NCI-H1436 (cell line): ENCODE measurements at regions not wholly inside any gene's neighbourhood (a gene's known extent, or its start where the extent isn't known, plus 50 kb on each side); places are given as distances from the start of the nearest gene placed in this dataset.
"Not testable (repeated sequence)": the region's sequence is repeated elsewhere in the genome, so short reads cannot be mapped to it uniquely, and the experiment has no call there.

Experiments
- DNase-seq: peaks from one replicate; lab custom pipeline; 2025; lab: John Stamatoyannopoulos, UW

- DNase-seq, result no peak
Observed at GRCh38 chr1:73475316-73475870, 722.6 kb downstream of the LRRIQ3 start.

- DNase-seq, result no peak
Observed at GRCh38 chr1:73472810-73473209, 725.2 kb downstream of the LRRIQ3 start.

GRCh38 chr1:73467731-73468130, 730.2 kb downstream of the LRRIQ3 start:
- no peak for DNase-seq

- DNase-seq, result no peak
Observed at GRCh38 chr1:73463873-73464272, 734.1 kb downstream of the LRRIQ3 start.

- DNase-seq, result no peak
Observed at GRCh38 chr1:73452522-73452921, 745.5 kb downstream of the LRRIQ3 start.

DNA sequence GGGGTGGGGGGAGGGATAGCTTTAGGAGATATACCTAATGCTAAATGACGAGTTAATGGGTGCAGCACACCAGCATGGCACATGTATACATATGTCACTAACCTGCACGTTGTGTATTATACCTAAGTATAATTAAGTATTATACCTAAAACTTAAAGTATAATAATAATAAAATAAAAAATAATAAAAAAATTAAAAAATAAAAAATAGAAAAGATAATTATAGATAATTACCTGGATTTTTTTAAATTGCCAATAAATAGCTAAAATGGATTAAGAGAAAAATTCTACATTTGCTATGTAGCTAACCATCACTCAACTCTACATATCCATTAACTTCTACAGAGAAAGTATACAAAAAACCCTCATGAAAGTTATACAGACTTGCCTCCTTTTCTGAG, 747.3 kb downstream of the LRRIQ3 start:
- DNase-seq, result not testable (repeated sequence)

GRCh38 chr1:73411479-73411878, 786.5 kb downstream of the LRRIQ3 start:
- DNase-seq, result no peak

- no peak for DNase-seq
Observed at GRCh38 chr1:73401666-73402065, 796.3 kb downstream of the LRRIQ3 start.

- DNase-seq, result no peak
Observed at GRCh38 chr1:73382966-73383365, 815.0 kb downstream of the LRRIQ3 start.

DNA sequence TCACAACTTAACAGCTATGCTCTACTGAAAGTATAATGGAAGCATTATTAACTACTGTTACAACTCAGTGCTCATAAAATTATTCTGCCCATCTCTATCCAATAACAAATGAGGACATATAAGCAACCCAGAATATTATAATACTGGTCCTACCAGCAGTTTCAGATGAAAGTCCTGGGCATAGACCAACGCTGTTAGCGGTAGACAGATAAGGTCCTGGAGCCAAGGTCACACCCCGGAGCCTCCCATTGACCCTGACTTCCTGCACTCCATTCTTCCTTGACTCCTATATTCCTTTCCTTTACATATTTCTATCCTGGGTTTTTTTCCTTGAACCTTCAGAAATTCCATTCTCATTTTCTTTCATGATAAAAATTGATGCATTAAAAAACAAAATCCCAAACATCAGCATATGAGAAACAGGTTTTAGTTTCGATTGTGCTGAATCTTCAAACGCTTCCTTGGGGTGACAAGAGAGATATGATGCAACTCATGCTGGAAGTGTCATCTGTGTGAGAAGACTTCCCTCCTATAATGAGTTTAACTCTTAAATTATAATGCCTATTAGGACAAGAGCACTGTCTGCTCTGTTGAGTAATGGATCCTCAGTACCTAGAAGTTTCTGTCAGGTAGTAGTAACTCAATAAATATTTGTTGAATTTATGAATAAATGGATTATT, 831.1 kb downstream of the LRRIQ3 start:
- no peak for DNase-seq

GRCh38 chr1:73359001-73359400, 839.0 kb downstream of the LRRIQ3 start:
- DNase-seq, result no peak

- DNase-seq, result no peak
Observed at GRCh38 chr1:73356485-73356884, 841.5 kb downstream of the LRRIQ3 start.

DNA sequence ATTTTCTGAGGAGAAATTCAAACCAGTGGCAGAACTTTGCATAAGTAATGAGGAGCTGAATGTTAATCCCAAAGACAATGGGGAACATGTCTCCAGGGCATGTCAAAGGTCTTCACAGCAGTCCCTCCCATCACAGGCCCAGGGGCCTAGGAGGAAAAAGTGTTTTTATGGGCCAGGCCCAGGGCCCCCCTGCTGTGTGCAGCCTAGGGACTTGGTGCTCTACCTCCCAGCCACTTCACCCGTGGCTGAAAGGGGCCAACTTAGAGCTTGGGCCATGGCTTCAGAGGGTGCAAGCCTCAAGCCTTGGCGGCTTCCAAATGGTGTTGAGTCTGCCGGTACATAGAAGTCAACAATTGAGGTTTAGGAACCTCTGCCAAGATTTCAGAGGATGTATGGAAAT, 854.0 kb downstream of the LRRIQ3 start:
- no peak for DNase-seq

DNA sequence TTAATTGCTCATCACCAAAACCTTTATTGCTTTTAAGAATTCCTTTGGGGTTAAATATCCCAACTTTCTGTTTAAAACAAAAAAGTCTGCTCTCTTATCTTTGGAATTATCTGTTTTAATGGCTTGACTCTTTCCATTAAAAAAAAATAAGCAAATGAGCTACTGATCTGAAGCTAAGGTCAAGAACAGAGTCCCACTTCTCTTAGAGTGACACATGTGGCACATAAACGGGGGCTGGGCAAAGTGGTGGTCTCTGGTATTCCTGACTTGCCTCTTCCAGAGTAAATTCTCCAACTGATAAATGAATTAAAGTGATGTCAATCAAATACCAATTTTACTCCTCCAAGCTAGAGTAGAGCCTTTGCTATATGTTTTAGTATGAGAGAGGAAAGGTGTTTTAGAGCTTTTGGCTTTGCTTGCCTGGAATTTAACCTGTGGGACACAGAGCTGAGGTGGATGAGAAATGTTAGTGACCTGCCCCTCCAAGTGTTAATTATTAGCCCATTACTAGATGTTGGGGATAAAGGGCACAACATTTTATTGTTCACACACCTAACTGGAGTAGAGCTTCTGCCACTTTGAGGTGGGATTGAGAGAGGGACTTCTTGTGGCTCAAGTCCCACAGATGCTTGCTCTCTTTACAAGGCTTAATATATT, 864.0 kb downstream of the LRRIQ3 start:
- no peak for DNase-seq

GRCh38 chr1:73331726-73332125, 866.2 kb downstream of the LRRIQ3 start:
- DNase-seq, result no peak

DNA sequence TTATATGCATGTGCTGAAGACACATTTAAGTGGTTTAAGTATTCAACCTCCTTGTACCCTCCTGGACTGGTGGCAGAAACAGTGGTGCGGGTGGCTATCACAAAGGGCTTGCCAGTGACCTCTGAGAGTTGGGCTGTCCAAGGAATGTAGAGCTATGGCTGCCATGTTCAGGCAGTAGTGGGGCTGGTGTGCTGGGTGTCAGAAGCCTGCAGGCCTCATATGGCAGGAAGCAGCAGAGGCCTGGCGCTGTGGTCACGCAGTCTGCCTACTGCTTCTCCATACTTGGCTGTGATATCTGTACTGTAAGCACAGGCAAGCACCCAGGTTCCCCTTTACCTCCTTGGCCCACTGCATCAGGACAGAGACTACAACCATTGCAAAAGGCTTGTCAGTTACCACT, 870.0 kb downstream of the LRRIQ3 start:
- DNase-seq, result no peak

DNA sequence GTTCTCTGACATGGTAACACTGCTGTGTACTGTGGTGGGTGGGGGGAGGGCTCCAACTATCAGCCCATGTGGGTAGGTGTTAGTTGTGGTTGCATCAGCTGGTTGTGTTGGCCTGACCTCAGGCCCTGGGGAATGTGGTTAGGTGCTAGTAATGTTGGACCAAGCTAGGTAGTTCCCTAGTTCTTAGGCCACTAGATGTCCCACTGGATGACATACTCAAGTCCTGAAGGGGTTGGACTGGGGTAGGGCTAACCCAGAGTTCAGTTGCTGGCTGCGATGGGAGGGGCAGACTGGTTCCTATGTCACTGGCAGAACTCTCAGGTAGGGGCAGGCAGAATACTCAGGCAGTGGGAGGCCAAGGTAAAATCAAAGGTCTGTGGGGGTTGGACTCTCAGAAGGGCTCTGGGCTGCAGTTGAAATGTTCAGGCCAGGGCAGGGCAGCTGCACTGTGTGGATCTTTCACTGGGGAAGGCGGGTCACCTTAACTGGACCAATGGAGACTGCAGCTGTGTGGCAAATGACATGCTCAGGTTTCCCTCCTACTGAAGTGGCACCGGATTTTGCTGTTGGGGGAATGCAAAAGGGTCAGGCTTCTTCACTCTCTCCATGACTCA, 870.7 kb downstream of the LRRIQ3 start:
- no peak for DNase-seq

GRCh38 chr1:73326663-73327062, 871.3 kb downstream of the LRRIQ3 start:
- no peak for DNase-seq

GRCh38 chr1:73310797-73311381, 887.1 kb downstream of the LRRIQ3 start:
- DNase-seq, result no peak

- no peak for DNase-seq
Observed at GRCh38 chr1:73306899-73307555, 890.9 kb downstream of the LRRIQ3 start.

DNA sequence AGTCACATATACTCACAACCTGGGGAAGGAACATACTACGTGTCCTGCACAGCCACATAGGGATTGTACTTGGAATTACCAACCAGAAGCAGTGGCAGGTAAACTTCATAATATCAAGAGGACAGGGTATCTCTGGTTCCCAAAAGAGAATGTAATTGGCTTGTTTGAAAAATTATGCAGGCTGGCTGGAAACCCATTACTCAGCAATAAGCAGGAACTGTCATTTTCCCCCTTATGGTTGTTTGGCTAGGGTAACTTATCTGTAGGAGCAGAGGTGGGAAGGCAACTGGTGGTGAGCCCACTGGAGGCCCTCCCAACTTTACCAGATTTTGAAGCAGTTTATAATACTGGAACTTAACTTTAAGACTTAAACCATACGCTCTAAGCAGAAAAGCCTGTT, 924.1 kb downstream of the LRRIQ3 start:
- DNase-seq, result no peak

DNA sequence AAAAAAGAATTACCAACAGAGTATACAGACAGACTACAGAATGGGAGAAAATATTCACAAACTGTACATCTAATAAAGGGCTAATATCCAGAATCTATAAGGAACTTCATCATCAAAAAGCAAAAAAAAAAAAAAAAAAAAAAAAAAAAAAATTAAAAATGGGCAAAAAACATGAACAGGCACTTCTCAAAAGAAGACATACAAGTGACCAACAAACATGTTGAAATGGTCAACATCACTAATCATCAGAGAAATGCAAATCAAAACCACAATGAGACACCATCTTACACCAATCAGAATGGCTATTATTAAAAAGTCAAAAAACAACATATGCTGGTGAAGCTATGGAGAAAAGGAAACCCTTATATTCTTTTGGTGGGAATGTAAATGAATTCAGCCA, 952.8 kb downstream of the LRRIQ3 start:
- not testable (repeated sequence) for DNase-seq
